AG04450 (cell line): ENCODE measurements at regions not wholly inside any gene's neighbourhood (a gene's known extent, or its start where the extent isn't known, plus 50 kb on each side); places are given as distances from the start of the nearest gene placed in this dataset.

Experiments
- CTCF ChIA-PET: fragments of 300-600, 350-600 bp; formaldehyde crosslinking; extraction: SDS; loops from one replicate; lab custom pipeline; 2022; ENCODE audit warnings: antibody characterized with exemption, inconsistent platforms; lab: Charles Lee
- POLR2A ChIA-PET: fragments of 350-600 bp; formaldehyde crosslinking; extraction: SDS; loops from one replicate; lab custom pipeline; 2021; ENCODE audit warnings: antibody characterized with exemption, inconsistent platforms; lab: Yijun Ruan, JAX
- DNase-seq: peaks from one replicate; pipeline ENCODE4 v3.0.0-alpha.2; 2011; ENCODE audit warnings: low read depth, low spot score
- H3K27ac ChIP-seq: one replicate; pipeline ENCODE4 v1.5.1; 2012; ENCODE audit warnings: low read depth, low read length, control low read depth
- H3K27me3 ChIP-seq: one replicate; pipeline ENCODE4 v1.6.0; 2012; ENCODE audit warnings: low read length; ENCODE audit not compliant: control insufficient read depth, insufficient read depth
- H3K4me3 ChIP-seq: 2 replicates; pipeline ENCODE4 v1.5.1; 2011; ENCODE audit warnings: mild to moderate bottlenecking, low read depth, low read length, control low read depth
- H3K9me3 ChIP-seq: 2 replicates; pipeline ENCODE4 v1.5.1; 2012; ENCODE audit warnings: low read length; ENCODE audit not compliant: control insufficient read depth, insufficient read depth
- TF ChIP-seq, protein P1 (sequence below): IDR thresholded peaks from 2 replicates; pipeline ENCODE4 v1.5.1; 2011; ENCODE audit warnings: low read depth, low read length, control low read depth, inconsistent platforms

- TF ChIP-seq, protein P1, sequence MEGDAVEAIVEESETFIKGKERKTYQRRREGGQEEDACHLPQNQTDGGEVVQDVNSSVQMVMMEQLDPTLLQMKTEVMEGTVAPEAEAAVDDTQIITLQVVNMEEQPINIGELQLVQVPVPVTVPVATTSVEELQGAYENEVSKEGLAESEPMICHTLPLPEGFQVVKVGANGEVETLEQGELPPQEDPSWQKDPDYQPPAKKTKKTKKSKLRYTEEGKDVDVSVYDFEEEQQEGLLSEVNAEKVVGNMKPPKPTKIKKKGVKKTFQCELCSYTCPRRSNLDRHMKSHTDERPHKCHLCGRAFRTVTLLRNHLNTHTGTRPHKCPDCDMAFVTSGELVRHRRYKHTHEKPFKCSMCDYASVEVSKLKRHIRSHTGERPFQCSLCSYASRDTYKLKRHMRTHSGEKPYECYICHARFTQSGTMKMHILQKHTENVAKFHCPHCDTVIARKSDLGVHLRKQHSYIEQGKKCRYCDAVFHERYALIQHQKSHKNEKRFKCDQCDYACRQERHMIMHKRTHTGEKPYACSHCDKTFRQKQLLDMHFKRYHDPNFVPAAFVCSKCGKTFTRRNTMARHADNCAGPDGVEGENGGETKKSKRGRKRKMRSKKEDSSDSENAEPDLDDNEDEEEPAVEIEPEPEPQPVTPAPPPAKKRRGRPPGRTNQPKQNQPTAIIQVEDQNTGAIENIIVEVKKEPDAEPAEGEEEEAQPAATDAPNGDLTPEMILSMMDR, result no peak
- no peak for DNase-seq
- Histone ChIP-seq H3K9me3 (no peaks in the 10 kb centered on the region), H3K27me3 (no peaks in the 10 kb centered on the region), H3K27ac (no peak overlapping the region), H3K4me3 (no peak overlapping the region)
- ChIA-PET POLR2A (no interaction called here), CTCF (interaction anchor here (1.1 to 2.8 kb wide), 2 partner anchors 9 to 173 kb away, joined by 3 to 50 read pairs; no protein-coding TSS in a partner anchor)
Measured at GRCh38 chr4:180655886-180656285, 1587.3 kb upstream of the TENM3 start.

DNA sequence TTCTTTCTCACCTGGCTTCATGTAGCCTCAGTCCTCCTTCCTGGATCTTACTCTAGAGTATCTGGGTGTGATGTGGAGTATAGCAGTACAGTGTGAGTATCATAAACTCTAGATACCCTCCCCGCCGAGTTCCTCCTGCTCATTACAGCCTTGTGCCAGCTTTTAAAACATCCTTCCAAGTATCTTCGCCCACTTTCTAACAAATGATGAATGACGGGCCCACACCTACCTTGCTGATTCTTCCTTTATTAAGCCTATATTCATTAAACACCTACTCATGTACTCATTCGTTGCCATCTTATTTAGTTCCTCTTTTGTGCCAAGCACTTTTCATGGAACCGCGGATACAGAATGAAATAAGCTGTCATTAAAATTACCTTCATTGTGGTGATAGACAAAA, 1585.3 kb upstream of the TENM3 start:
- TF ChIP-seq, protein P1, result no peak
- Histone ChIP-seq H3K4me3 (no peak overlapping the region), H3K27ac (no peak overlapping the region), H3K27me3 (no peaks in the 10 kb centered on the region), H3K9me3 (no peaks in the 10 kb centered on the region)
- CTCF ChIA-PET, result no interaction called here
- DNase-seq, result no peak
- POLR2A ChIA-PET, result no interaction called here

DNA sequence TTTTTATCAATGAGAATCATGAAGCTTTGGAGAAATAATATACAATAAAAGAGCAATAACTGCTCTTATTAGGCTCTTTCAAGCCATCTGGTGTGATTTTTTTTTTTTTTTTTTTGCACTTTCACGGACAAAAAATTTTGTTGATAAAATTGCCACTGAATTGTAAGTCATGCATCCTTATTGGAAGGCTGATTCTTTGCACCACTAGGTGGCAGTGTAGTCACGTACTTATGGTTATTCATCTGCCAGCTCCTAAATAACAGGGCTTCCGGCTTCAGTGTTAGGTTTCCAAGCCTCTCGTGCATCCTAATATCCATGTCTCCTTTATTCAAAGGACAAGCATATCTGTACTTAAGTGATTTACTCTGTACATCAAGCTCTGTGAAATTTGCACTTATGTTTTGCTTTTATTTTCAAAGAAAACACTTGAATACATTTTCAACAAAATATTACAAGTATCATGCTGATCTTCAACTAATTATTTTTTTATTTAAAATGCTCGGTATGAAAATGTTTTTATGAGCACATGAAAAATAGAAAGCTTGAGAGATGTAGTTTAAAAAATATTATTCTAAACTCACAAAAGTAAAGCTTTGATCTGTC, 1578.3 kb upstream of the TENM3 start:
- Histone ChIP-seq H3K9me3 (no peaks in the 10 kb centered on the region), H3K27me3 (no peaks in the 10 kb centered on the region), H3K4me3 (no peak overlapping the region), H3K27ac (no peak overlapping the region)
- peak; percentile 85 for DNase-seq
- TF ChIP-seq, protein P1, result peak; percentile 88
- POLR2A ChIA-PET, result no interaction called here
- CTCF ChIA-PET, result interaction anchor here (0.5 to 4.5 kb wide), 83 partner anchors 9 to 1883 kb away, joined by 3 to 65 read pairs (median 5); no protein-coding TSS in a partner anchor

DNA sequence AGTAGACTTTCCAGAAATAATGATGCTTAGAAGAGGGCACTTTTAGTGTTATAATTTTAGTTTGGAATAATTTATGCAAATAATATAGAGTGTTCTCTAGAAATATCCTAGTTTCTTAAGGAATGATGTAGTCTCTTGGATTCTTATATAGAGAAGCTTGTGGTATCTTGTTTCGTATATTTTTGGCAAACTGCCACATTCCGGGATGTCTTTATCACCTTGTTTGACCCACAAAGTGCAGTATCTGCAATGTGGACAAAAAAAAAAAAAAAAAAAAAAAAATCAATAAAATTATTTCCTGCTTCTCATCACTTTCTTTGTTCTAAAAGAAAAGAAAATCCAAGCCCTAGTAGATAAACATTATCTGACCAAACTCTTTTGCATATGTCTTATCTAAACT, 1577.7 kb upstream of the TENM3 start:
- POLR2A ChIA-PET, result no interaction called here

More for the DNA sequence above, 1577.7 kb upstream of the TENM3 start:
- no peak overlapping the region for H3K27ac ChIP-seq
- no peak for DNase-seq
- TF ChIP-seq, protein P1, result no peak
- H3K9me3 ChIP-seq, result no peaks in the 10 kb centered on the region
- no peaks in the 10 kb centered on the region for H3K27me3 ChIP-seq
- CTCF ChIA-PET, result interaction anchor here (0.5 to 4.5 kb wide), 70 partner anchors 9 to 1884 kb away, joined by 3 to 65 read pairs (median 4); no protein-coding TSS in a partner anchor
- H3K4me3 ChIP-seq, result no peak overlapping the region
